ENCODE measurements at regions not wholly inside any gene's neighbourhood (a gene's known extent, or its start where the extent isn't known, plus 50 kb on each side); places are given as distances from the start of the nearest gene placed in this dataset.

DNA sequence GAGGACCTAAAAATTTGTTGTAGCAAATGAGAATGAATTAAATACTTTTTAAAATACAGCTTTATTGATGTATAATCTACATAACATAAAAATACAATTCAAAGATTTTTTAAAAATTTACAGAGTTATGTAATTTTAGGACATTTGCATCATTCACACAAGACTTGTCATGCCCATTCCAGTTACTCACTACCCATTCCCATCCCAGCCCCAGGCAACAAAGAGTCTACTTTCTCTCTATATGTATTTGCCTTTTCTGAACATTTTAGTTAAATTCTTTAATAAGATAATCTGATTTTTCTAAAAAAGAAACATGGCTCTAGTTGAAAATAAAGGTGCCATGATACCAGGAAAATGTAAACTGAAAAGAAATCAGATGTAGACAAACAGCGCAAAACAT, 354.2 kb downstream of the PMP22 start:
- FAIRE-seq (no peak), DNase-seq (ENCODE audit: insufficient read length, low spot score) (no peak)
- TF ChIP-seq POLR2A (IDR thresholded peaks at IDR 0.05; ENCODE audit: low read depth, low read length), result no peak

DNA sequence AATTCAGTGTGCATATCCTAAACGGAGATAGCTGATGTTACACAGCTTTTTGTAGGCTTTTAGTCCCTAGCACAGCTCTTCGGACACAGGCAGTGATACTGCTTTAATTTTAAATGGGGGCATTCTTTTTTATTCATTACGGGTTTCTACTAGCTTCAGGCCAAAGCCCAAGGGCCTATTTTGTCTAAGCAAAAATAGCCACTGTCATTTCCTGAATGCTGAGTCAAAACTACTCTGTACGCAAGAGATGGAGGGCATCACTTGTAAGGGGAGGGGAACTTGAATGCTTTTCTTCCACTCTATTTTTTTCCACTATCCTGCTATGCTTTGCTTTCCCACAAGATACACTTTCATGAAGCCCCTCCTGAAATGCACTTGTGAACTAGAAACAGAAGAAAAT, 360.7 kb downstream of the PMP22 start:
- FAIRE-seq, result no peak

GRCh38 chr17:14903854-14904253, 361.3 kb downstream of the PMP22 start:
- no peak for TF ChIP-seq POLR2A (IDR thresholded peaks at IDR 0.05; ENCODE audit: low read depth, low read length)
- DNase-seq (ENCODE audit: insufficient read length, low spot score) (no peak), FAIRE-seq (no peak)

More for the DNA sequence above, 360.7 kb downstream of the PMP22 start:
- no peak for DNase-seq (ENCODE audit: insufficient read length, low spot score)
- TF ChIP-seq POLR2A (IDR thresholded peaks at IDR 0.05; ENCODE audit: low read depth, low read length), result no peak

DNA sequence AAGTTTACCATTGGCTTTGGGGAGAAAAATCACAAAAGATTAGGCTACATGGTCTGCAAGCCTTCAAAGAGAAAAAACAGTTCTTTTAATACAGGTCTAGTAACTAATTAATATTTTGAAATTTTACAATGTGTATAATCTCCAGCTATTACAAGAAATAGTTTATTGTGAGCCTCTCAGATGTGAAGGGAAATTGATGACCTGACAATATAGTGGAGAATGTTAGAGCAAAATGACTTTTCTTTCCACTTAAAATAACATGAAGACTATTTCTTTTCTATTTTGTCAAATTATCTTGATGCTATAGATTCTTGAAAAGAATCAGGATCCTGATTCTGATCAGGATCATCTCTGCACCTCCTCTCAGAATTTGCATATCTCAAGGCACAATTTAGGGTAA, 362.3 kb downstream of the PMP22 start:
- no peak for DNase-seq (ENCODE audit: insufficient read length, low spot score)
- no peak for TF ChIP-seq POLR2A (IDR thresholded peaks at IDR 0.05; ENCODE audit: low read depth, low read length)
- FAIRE-seq, result no peak

- no peak for DNase-seq (ENCODE audit: insufficient read length, low spot score)
- FAIRE-seq, result no peak
- no peak for TF ChIP-seq POLR2A (IDR thresholded peaks at IDR 0.05; ENCODE audit: low read depth, low read length)
These were observed 362.8 kb downstream of the PMP22 start for GRCh38 chr17:14902297-14902696.

- no peak for TF ChIP-seq POLR2A (IDR thresholded peaks at IDR 0.05; ENCODE audit: low read depth, low read length)
- FAIRE-seq, result no peak
- DNase-seq (ENCODE audit: insufficient read length, low spot score), result no peak
These were observed 363.8 kb downstream of the PMP22 start for GRCh38 chr17:14901376-14901775.

DNA sequence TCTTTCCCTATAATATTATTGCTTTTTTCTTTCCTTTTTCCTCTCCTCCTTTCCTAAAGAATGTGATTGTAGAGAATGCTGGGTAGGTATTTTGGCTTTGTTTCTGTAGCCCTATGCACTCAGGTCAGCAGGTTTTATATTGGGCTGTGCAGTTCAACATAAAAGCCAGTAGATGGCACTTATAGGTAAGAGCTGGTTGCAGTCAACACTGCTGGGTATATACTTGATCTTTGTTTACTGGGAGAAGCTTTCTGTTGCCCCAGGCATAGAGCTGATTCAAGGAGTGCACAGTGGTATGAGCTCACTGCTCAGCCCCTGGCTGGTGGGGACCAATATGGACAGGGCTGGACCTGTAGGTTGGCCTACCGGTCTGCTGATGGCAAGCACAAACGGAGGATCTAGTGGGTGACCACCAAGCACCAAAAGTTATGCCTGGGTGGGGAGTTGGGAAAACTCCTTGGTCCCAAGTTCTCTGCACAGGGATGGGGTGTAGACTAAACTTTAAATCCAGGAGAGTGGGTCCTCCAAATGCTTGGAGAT, 378.9 kb downstream of the PMP22 start:
- FAIRE-seq, result no peak
- DNase-seq (ENCODE audit: insufficient read length, low spot score), result no peak
- TF ChIP-seq POLR2A (IDR thresholded peaks at IDR 0.05; ENCODE audit: low read depth, low read length), result no peak

GRCh38 chr17:14882131-14882530, 383.0 kb downstream of the PMP22 start:
- FAIRE-seq (no peak), DNase-seq (ENCODE audit: insufficient read length, low spot score) (no peak)
- TF ChIP-seq POLR2A (IDR thresholded peaks at IDR 0.05; ENCODE audit: low read depth, low read length), result no peak

- FAIRE-seq (no peak), DNase-seq (ENCODE audit: insufficient read length, low spot score) (no peak)
- TF ChIP-seq POLR2A (IDR thresholded peaks at IDR 0.05; ENCODE audit: low read depth, low read length), result no peak
These were observed 389.3 kb downstream of the PMP22 start for GRCh38 chr17:14875557-14876412.

GRCh38 chr17:14873996-14874395, 391.1 kb downstream of the PMP22 start:
- FAIRE-seq (no peak), DNase-seq (ENCODE audit: insufficient read length, low spot score) (no peak)
- no peak for TF ChIP-seq POLR2A (IDR thresholded peaks at IDR 0.05; ENCODE audit: low read depth, low read length)

DNA sequence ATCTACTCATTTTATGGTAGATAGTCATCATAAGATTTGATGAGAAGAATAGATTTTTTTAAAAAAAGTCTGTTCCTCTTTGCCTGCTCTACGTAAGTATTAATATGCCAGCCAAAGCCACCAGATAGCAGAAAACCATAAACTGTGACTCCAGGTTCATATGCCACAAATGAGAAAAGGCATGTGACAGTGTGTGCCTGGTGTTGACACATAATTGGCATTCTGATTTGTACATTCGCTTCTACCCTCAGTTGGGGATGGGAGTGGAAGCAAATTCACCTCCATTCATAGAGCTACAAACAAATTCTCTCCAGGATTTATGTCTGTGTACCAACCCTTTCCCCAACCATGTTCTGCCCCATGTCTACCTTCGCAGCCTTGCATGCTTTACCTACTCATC, 391.6 kb downstream of the PMP22 start:
- no peak for TF ChIP-seq POLR2A (IDR thresholded peaks at IDR 0.05; ENCODE audit: low read depth, low read length)
- no peak for FAIRE-seq

DNA sequence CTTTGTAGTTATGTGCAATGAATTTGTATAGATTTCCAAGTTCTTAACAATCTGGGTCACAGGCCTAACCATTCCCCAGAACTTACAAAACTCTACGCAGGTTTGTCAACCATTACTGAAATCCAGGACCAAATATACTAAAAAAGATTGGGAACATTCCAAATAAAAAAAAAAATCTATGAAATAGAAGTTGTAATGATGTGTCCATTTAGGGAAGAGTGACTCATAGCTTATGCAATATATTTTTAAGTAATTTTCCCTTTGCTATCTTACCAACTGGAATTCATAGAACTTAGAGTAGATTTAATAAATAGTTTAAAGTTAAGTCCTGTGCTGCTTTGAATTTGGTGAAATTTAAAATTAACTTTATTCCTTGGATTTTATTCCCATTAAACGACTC, 393.2 kb downstream of the PMP22 start:
- FAIRE-seq, result no peak
- no peak for DNase-seq (ENCODE audit: insufficient read length, low spot score)
- TF ChIP-seq POLR2A (IDR thresholded peaks at IDR 0.05; ENCODE audit: low read depth, low read length), result no peak

More for the DNA sequence above, 391.6 kb downstream of the PMP22 start:
- DNase-seq (ENCODE audit: insufficient read length, low spot score), result no peak

- no peak for TF ChIP-seq POLR2A (IDR thresholded peaks at IDR 0.05; ENCODE audit: low read depth, low read length)
- FAIRE-seq, result no peak
- no peak for DNase-seq (ENCODE audit: insufficient read length, low spot score)
These were observed 398.9 kb downstream of the PMP22 start for GRCh38 chr17:14866266-14866665.

DNA sequence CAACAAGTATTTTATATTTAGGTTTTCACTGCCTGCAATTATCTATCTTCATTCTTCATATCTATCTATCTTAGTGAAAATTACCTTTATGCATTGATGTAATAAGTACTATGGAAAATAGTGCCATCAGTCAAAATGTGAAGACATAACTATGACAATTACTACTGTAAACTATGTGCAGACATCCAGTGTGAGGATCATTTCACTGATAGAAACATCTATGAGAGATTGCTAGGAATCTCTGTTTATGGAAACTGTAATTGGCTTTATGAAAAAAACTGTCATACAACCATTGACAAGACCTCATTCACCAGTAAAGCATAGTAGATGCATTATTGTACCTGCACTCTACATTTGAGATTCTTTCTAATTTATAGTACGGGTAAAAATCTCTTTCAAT, 401.0 kb downstream of the PMP22 start:
- TF ChIP-seq POLR2A (IDR thresholded peaks at IDR 0.05; ENCODE audit: low read depth, low read length), result no peak
- FAIRE-seq (no peak), DNase-seq (ENCODE audit: insufficient read length, low spot score) (no peak)

DNA sequence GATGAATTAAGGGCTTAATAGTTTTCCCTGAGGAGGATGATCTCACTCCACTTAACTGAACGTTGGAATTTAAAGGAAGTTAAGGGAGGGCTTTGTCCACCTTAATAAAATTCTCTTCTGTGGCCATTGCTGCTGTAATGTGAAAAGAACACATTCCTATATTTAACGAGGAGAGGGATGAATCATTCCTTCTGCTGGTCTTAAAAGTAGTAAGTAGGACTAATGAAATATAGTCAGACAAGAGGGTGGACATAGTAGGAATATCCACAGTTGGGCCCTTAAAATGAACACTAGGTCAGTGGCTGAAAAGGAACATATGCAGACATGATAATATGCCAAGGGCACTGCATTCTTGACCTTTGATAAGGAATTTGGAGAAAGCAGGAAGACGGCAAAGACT, 405.6 kb downstream of the PMP22 start:
- no peak for DNase-seq (ENCODE audit: insufficient read length, low spot score)
- FAIRE-seq, result no peak
- no peak for TF ChIP-seq POLR2A (IDR thresholded peaks at IDR 0.05; ENCODE audit: low read depth, low read length)
